Inferior parietal cortex (tissue), 1 donor: ENCODE measurements at regions not wholly inside any gene's neighbourhood (a gene's known extent, or its start where the extent isn't known, plus 50 kb on each side); places are given as distances from the start of the nearest gene placed in this dataset.

Experiments
- DNase-seq: peaks from one replicate; pipeline ENCODE4 v3.0.0-alpha.2; 2016; ENCODE audit errors: extremely low spot score

- no peak for DNase-seq
These were observed 102.8 kb upstream of the PCDH18 start for GRCh38 chr4:137635108-137635507.

- no peak for DNase-seq
These were observed 100.5 kb upstream of the PCDH18 start for GRCh38 chr4:137632842-137633241.

- DNase-seq: no peak
These were observed 99.3 kb upstream of the PCDH18 start for GRCh38 chr4:137631605-137632004.

GRCh38 chr4:137630252-137630651 lies 98.0 kb upstream of the PCDH18 start:
- no peak for DNase-seq

GRCh38 chr4:137627739-137628460 lies 95.6 kb upstream of the PCDH18 start:
- DNase-seq: no peak

GRCh38 chr4:137626942-137627738 lies 94.8 kb upstream of the PCDH18 start:
- DNase-seq: no peak

GRCh38 chr4:137623013-137623412 lies 90.7 kb upstream of the PCDH18 start:
- no peak for DNase-seq

- DNase-seq: no peak
These were observed 88.8 kb upstream of the PCDH18 start for GRCh38 chr4:137621056-137621455.

GRCh38 chr4:137614491-137614890 lies 82.2 kb upstream of the PCDH18 start:
- no peak for DNase-seq

- no peak for DNase-seq
These were observed 79.9 kb upstream of the PCDH18 start for GRCh38 chr4:137611998-137612700.

- DNase-seq: no peak
These were observed 78.7 kb upstream of the PCDH18 start for GRCh38 chr4:137610960-137611359.

- no peak for DNase-seq
These were observed 77.6 kb upstream of the PCDH18 start for GRCh38 chr4:137609718-137610430.

GRCh38 chr4:137608085-137608484 lies 75.8 kb upstream of the PCDH18 start:
- DNase-seq: no peak

GRCh38 chr4:137602436-137602835 lies 70.1 kb upstream of the PCDH18 start:
- no peak for DNase-seq

GRCh38 chr4:137601934-137602333 lies 69.6 kb upstream of the PCDH18 start:
- no peak for DNase-seq

GRCh38 chr4:137599734-137600133 lies 67.4 kb upstream of the PCDH18 start:
- no peak for DNase-seq

- DNase-seq: no peak
These were observed 65.6 kb upstream of the PCDH18 start for GRCh38 chr4:137597752-137598430.

- no peak for DNase-seq
These were observed 55.5 kb upstream of the PCDH18 start for GRCh38 chr4:137587796-137588195.

GRCh38 chr4:137583671-137584070 lies 51.4 kb upstream of the PCDH18 start:
- no peak for DNase-seq
